ENCODE measurements at regions not wholly inside any gene's neighbourhood (a gene's known extent, or its start where the extent isn't known, plus 50 kb on each side); places are given as distances from the start of the nearest gene placed in this dataset.

- Histone ChIP-seq H3K4me2 (ENCODE audit: insufficient read depth, low read length) (no peak overlapping the region), H3K4me3 (ENCODE audit: insufficient read depth, low read length) (no peak overlapping the region), H4K20me1 (ENCODE audit: insufficient read depth, low read length) (no peaks in the 10 kb centered on the region), H3K27ac (ENCODE audit: low read depth, low read length) (no peak overlapping the region), H3K4me1 (ENCODE audit: insufficient read depth, low read length) (peaks cover 18% of the 10 kb centered on the region), H3K79me2 (ENCODE audit: insufficient read depth, low read length) (no peaks in the 10 kb centered on the region), H3K9me3 (ENCODE audit: low read depth, low read length) (no peaks in the 10 kb centered on the region), H3K27me3 (ENCODE audit: insufficient read depth, low read length) (no peaks in the 10 kb centered on the region), H3K36me3 (ENCODE audit: insufficient read depth, low read length) (no peaks in the 10 kb centered on the region), H2AFZ (ENCODE audit: low read length) (no peak overlapping the region)
- peak; percentile 65 for DNase-seq (ENCODE audit: insufficient read length, low spot score, missing footprints)
- TF ChIP-seq CTCF (IDR thresholded peaks at IDR 0.05; ENCODE audit: extremely low read depth, low read depth, low read length): no peak
Observed at GRCh38 chr20:53695797-53696527, 102.3 kb upstream of the ZNF217 start.

- Histone ChIP-seq H3K27ac (ENCODE audit: low read depth, low read length) (peak overlapping the region; percentile 95), H3K4me1 (ENCODE audit: insufficient read depth, low read length) (peaks cover 18% of the 10 kb centered on the region), H3K79me2 (ENCODE audit: insufficient read depth, low read length) (no peaks in the 10 kb centered on the region), H3K9me3 (ENCODE audit: low read depth, low read length) (no peaks in the 10 kb centered on the region), H3K4me2 (ENCODE audit: insufficient read depth, low read length) (peak overlapping the region; percentile 60), H3K4me3 (ENCODE audit: insufficient read depth, low read length) (peak overlapping the region; percentile 44), H3K27me3 (ENCODE audit: insufficient read depth, low read length) (no peaks in the 10 kb centered on the region), H4K20me1 (ENCODE audit: insufficient read depth, low read length) (no peaks in the 10 kb centered on the region), H2AFZ (ENCODE audit: low read length) (peak overlapping the region; percentile 68), H3K36me3 (ENCODE audit: insufficient read depth, low read length) (no peaks in the 10 kb centered on the region)
- no peak for DNase-seq (ENCODE audit: insufficient read length, low spot score, missing footprints)
- TF ChIP-seq CTCF (IDR thresholded peaks at IDR 0.05; ENCODE audit: extremely low read depth, low read depth, low read length): no peak
Observed at GRCh38 chr20:53693262-53693871, 99.7 kb upstream of the ZNF217 start.

GRCh38 chr20:53692465-53693067 is 98.9 kb upstream of the ZNF217 start:
- DNase-seq (ENCODE audit: insufficient read length, low spot score, missing footprints): peak; percentile 94
- H3K27ac ChIP-seq (ENCODE audit: low read depth, low read length): peak overlapping the region; percentile 95

More at GRCh38 chr20:53692465-53693067, 98.9 kb upstream of the ZNF217 start:
- no peaks in the 10 kb centered on the region for H3K79me2 ChIP-seq (ENCODE audit: insufficient read depth, low read length)
- no peak for TF ChIP-seq CTCF (IDR thresholded peaks at IDR 0.05; ENCODE audit: extremely low read depth, low read depth, low read length)
- peak overlapping the region; percentile 60 for H3K4me2 ChIP-seq (ENCODE audit: insufficient read depth, low read length)
- H4K20me1 ChIP-seq (ENCODE audit: insufficient read depth, low read length): no peaks in the 10 kb centered on the region
- no peak overlapping the region for H3K4me3 ChIP-seq (ENCODE audit: insufficient read depth, low read length)
- H3K9me3 ChIP-seq (ENCODE audit: low read depth, low read length): no peaks in the 10 kb centered on the region
- H3K36me3 ChIP-seq (ENCODE audit: insufficient read depth, low read length): no peaks in the 10 kb centered on the region
- H3K4me1 ChIP-seq (ENCODE audit: insufficient read depth, low read length): peaks cover 18% of the 10 kb centered on the region
- H3K27me3 ChIP-seq (ENCODE audit: insufficient read depth, low read length): no peaks in the 10 kb centered on the region
- H2AFZ ChIP-seq (ENCODE audit: low read length): peak overlapping the region; percentile 68
